Endothelial cell of umbilical vein (primary cell): ENCODE measurements at regions not wholly inside any gene's neighbourhood (a gene's known extent, or its start where the extent isn't known, plus 50 kb on each side); places are given as distances from the start of the nearest gene placed in this dataset.

Experiments
- BruUV-seq: library from RNA; stranded (reverse); fragments of 400-500 nt; replicated peaks from 2 replicates; lab custom pipeline; 2021; lab: Mats Ljungman, UMichigan
- CTCF ChIA-PET: fragments of 300-600, 350-600 bp; sonication (Branson Sonifier 250); formaldehyde crosslinking; loops from one replicate; lab custom pipeline; 2021; ENCODE audit warnings: antibody characterized with exemption, inconsistent platforms; lab: Charles Lee
- POLR2A ChIA-PET: fragments of 300-600, 350-600 bp; sonication (Branson Sonifier 250); formaldehyde crosslinking; loops from one replicate; lab custom pipeline; 2021; ENCODE audit warnings: antibody characterized with exemption, inconsistent platforms; lab: Charles Lee
- DNase-seq: peaks from one replicate; pipeline ENCODE4 v3.0.0-alpha.2; 2011; ENCODE audit warnings: low read depth, low spot score
- FAIRE-seq: peaks from 2 replicates; lab custom pipeline; 2011; peaks lifted over from hg19 to GRCh38; lab: Jason Lieb, UNC
- H2AFZ ChIP-seq: 2 replicates; pipeline ENCODE4 v1.6.0; 2012; ENCODE audit warnings: low read depth, low read length, control low read depth, inconsistent platforms
- H3K27ac ChIP-seq: 2 replicates; pipeline ENCODE4 v1.5.1; 2011; ENCODE audit warnings: low read depth, mild to moderate bottlenecking, control low read depth, low read length, moderate library complexity; ENCODE audit not compliant: insufficient read depth
- H3K27me3 ChIP-seq, 2 experiments: 2 replicates each; pipeline versions ENCODE4 v1.6.0 to v1.6.1; 2011; ENCODE audit warnings: low read length in 2 of 2, mixed read lengths in 1 of 2; ENCODE audit not compliant: control insufficient read depth in 2 of 2, insufficient read depth in 2 of 2
- H3K36me3 ChIP-seq, 2 experiments: 2 replicates in 1 of 2; 3 replicates in 1 of 2; pipeline ENCODE4 v1.5.1; 2011; ENCODE audit warnings: low read length in 2 of 2, mild to moderate bottlenecking in 1 of 2, moderate library complexity in 1 of 2; ENCODE audit not compliant: control insufficient read depth in 2 of 2, insufficient read depth in 2 of 2; ENCODE audit errors: extremely low read depth in 1 of 2
- H3K4me1 ChIP-seq: 3 replicates; pipeline ENCODE4 v1.5.1; 2011; ENCODE audit warnings: mild to moderate bottlenecking, low read length; ENCODE audit not compliant: control insufficient read depth, insufficient read depth; ENCODE audit errors: extremely low read depth
- H3K4me2 ChIP-seq: 2 replicates; pipeline ENCODE4 v1.6.1; 2011; ENCODE audit warnings: low read length, control low read depth, mixed read lengths; ENCODE audit not compliant: insufficient read depth
- H3K4me3 ChIP-seq, 3 experiments: fragments of 200-600 bp in 1 of 3; sonication (generic), shearing (Covaris generic) in 1 of 3; replicated peaks in 1 of 3; 2 replicates each; pipeline ENCODE4 v1.5.1; 2011 to 2016; ENCODE audit warnings: control low read depth in 3 of 3, low read length in 3 of 3, mild to moderate bottlenecking in 2 of 3, inconsistent platforms in 1 of 3, low read depth in 1 of 3, moderate library complexity in 1 of 3; ENCODE audit not compliant: insufficient read depth in 1 of 3
- H3K79me2 ChIP-seq: 2 replicates; pipeline ENCODE4 v1.6.0; 2012; ENCODE audit warnings: low read length, inconsistent platforms; ENCODE audit not compliant: control insufficient read depth, insufficient read depth
- H3K9ac ChIP-seq: replicated peaks from 2 replicates; pipeline ENCODE3; 2011; ENCODE audit warnings: low read length, control low read depth; ENCODE audit not compliant: insufficient read depth; ENCODE audit errors: extremely low read depth
- H3K9me1 ChIP-seq: replicated peaks from 3 replicates; pipeline ENCODE4 v1.6.0; 2011; ENCODE audit warnings: mild to moderate bottlenecking, low read length; ENCODE audit not compliant: control insufficient read depth, insufficient read depth; ENCODE audit errors: extremely low read depth
- H3K9me3 ChIP-seq: replicated peaks from 2 replicates; pipeline ENCODE4 v1.5.1; 2012; ENCODE audit warnings: low read length, inconsistent platforms; ENCODE audit not compliant: control insufficient read depth, insufficient read depth
- H4K20me1 ChIP-seq: replicated peaks from 2 replicates; pipeline ENCODE3; 2011; ENCODE audit warnings: mild to moderate bottlenecking, low read length; ENCODE audit not compliant: control insufficient read depth, insufficient read depth; ENCODE audit errors: extremely low read depth
- CTCF ChIP-seq, 2 donors: IDR thresholded peaks; 1 replicate in 1 of 2; 2 replicates in 1 of 2; pipeline ENCODE4 v1.5.1; 2011; ENCODE audit warnings: low read length in 2 of 2, mild to moderate bottlenecking in 2 of 2, moderate library complexity in 2 of 2, control low read depth in 1 of 2, inconsistent platforms in 1 of 2, low read depth in 1 of 2; ENCODE audit not compliant: insufficient read depth in 1 of 2; ENCODE audit errors: extremely low read depth in 1 of 2
- EZH2 ChIP-seq: IDR thresholded peaks from 2 replicates; pipeline ENCODE4 v1.6.1; 2012; ENCODE audit warnings: borderline replicate concordance, low read depth, mild to moderate bottlenecking, moderate library complexity, low read length, inconsistent platforms; ENCODE audit not compliant: severe bottlenecking
- FOS ChIP-seq: IDR thresholded peaks from 2 replicates; pipeline ENCODE4 v1.6.1; 2011; ENCODE audit warnings: mild to moderate bottlenecking, low read length, moderate library complexity, borderline replicate concordance; ENCODE audit not compliant: insufficient read depth
- GATA2 ChIP-seq: IDR thresholded peaks from 2 replicates; pipeline ENCODE4 v1.7.0; 2011; ENCODE audit warnings: low read depth, mild to moderate bottlenecking, moderate library complexity, mixed read lengths, low read length; ENCODE audit not compliant: insufficient read length, insufficient read depth
- JUN ChIP-seq: IDR thresholded peaks from 2 replicates; pipeline ENCODE4 v1.6.1; 2011; ENCODE audit warnings: borderline replicate concordance, low read depth; ENCODE audit not compliant: insufficient read length, insufficient read depth
- MAX ChIP-seq: IDR thresholded peaks from 2 replicates; pipeline ENCODE4 v1.6.1; 2011; ENCODE audit not compliant: insufficient read depth, insufficient read length
- MYC ChIP-seq: IDR thresholded peaks from one replicate; pipeline ENCODE4 v1.6.1; 2011; ENCODE audit warnings: mild to moderate bottlenecking, low read depth, low read length
- POLR2A ChIP-seq: IDR thresholded peaks from 2 replicates; pipeline ENCODE4 v1.6.1; 2012; ENCODE audit warnings: low read depth, mild to moderate bottlenecking, control low read depth, low read length
- POLR2AphosphoS5 ChIP-seq: IDR thresholded peaks from 2 replicates; pipeline ENCODE4 v1.6.1; 2012; ENCODE audit warnings: low read depth, mild to moderate bottlenecking, control low read depth, low read length, moderate library complexity; ENCODE audit not compliant: insufficient read depth
- dilution Hi-C: fragments of 300-500 bp; cut with MboI; formaldehyde crosslinking; loops from one replicate; pipeline ENCODE4 v1.15.0; 2019; ENCODE audit warnings: low sequenced_read_pairs; ENCODE audit not compliant: extremely low pct_ligation_motif_present
- intact Hi-C: fragments of 100-400 bp; cut with micrococcal nuclease; formaldehyde crosslinking; loops from one replicate; pipeline ENCODE4 v1.10.0; 2022

- Histone ChIP-seq H3K4me3 (no peak overlapping the region), H3K36me3 (no peaks in the 10 kb centered on the region), H3K9me3 (no peaks in the 10 kb centered on the region), H3K79me2 (no peaks in the 10 kb centered on the region), H3K9me1 (no peaks in the 10 kb centered on the region), H3K4me1 (no peaks in the 10 kb centered on the region), H3K27ac (no peak overlapping the region), H3K9ac (no peak overlapping the region), H3K27me3 (no peaks in the 10 kb centered on the region), H4K20me1 (no peaks in the 10 kb centered on the region), H3K4me2 (no peak overlapping the region), H2AFZ (no peak overlapping the region)
- dilution Hi-C loops (no loop called here), intact Hi-C loops (loop anchor here (10.0 kb wide), 1 partner anchor 55 kb away; no protein-coding TSS in a partner anchor)
- POLR2A ChIA-PET = no interaction called here
- no peak for DNase-seq
- CTCF ChIA-PET = no interaction called here
- FAIRE-seq = no peak
- no peak for TF ChIP-seq MYC
- TF ChIP-seq JUN = no peak
- TF ChIP-seq POLR2A = no peak
- no peak for TF ChIP-seq CTCF (IDR thresholded peaks at IDR 0.05; ENCODE audit: extremely low read depth in 1 of 2, insufficient read depth in 1 of 2, low read depth in 1 of 2, low read length in 2 of 2)
- TF ChIP-seq MAX = no peak
- TF ChIP-seq POLR2AphosphoS5 = no peak
- no peak for TF ChIP-seq GATA2
- TF ChIP-seq FOS = no peak
- TF ChIP-seq EZH2 = no peak
- BruUV-seq = no TSS peak
Measured at GRCh38 chrX:69229436-69229835, 64.2 kb upstream of the PJA1 start.
